BJ (cell line): ENCODE measurements at regions not wholly inside any gene's neighbourhood (a gene's known extent, or its start where the extent isn't known, plus 50 kb on each side); places are given as distances from the start of the nearest gene placed in this dataset.

ENCODE experiments used
- CTCF ChIA-PET: fragments of 350-600 bp; formaldehyde crosslinking; extraction: SDS; loops from one replicate; lab custom pipeline; 2021; ENCODE audit warnings: antibody characterized with exemption, inconsistent platforms; lab: Yijun Ruan, JAX
- POLR2A ChIA-PET: fragments of 300-600 bp; sonication (Branson Sonifier 250); formaldehyde crosslinking; extraction: SDS; loops from one replicate; lab custom pipeline; 2021; ENCODE audit warnings: antibody characterized with exemption; lab: Charles Lee
- DNase-seq: peaks from one replicate; pipeline ENCODE4 v3.0.0-alpha.2; 2011; ENCODE audit warnings: low read depth
- H3K27me3 ChIP-seq: 2 replicates; pipeline ENCODE4 v1.6.0; 2011; ENCODE audit warnings: low read length; ENCODE audit not compliant: control insufficient read depth, insufficient read depth
- H3K36me3 ChIP-seq: 2 replicates; pipeline ENCODE4 v1.5.1; 2011; ENCODE audit warnings: low read length; ENCODE audit not compliant: control insufficient read depth, insufficient read depth
- H3K4me3 ChIP-seq: 2 replicates; pipeline ENCODE4 v1.5.1; 2011; ENCODE audit warnings: low read depth, mild to moderate bottlenecking, control low read depth, low read length
- CTCF ChIP-seq: IDR thresholded peaks from 2 replicates; pipeline ENCODE4 v1.5.1; 2011; ENCODE audit warnings: low read depth, mild to moderate bottlenecking, control low read depth, inconsistent platforms, low read length, moderate library complexity; ENCODE audit not compliant: insufficient read depth

- Histone ChIP-seq H3K4me3 (no peak overlapping the region), H3K36me3 (no peaks in the 10 kb centered on the region), H3K27me3 (no peaks in the 10 kb centered on the region)
- POLR2A ChIA-PET = interaction anchor here (1.0 kb wide), 1 partner anchor 202 kb away, joined by 4 read pairs; no protein-coding TSS in a partner anchor
- CTCF ChIA-PET = interaction anchor here (0.7 to 1.6 kb wide), 8 partner anchors 9 to 290 kb away, joined by 3 to 4 read pairs (median 3); no protein-coding TSS in a partner anchor
- no peak for TF ChIP-seq CTCF
- no peak for DNase-seq
Measured at GRCh38 chr6:159461266-159461665, 231.8 kb downstream of the SOD2 start.

GRCh38 chr6:159460476-159460875 is 232.6 kb downstream of the SOD2 start:
- TF ChIP-seq CTCF = no peak
- POLR2A ChIA-PET = no interaction called here
- no peak for DNase-seq
- H3K4me3 ChIP-seq = no peak overlapping the region
- CTCF ChIA-PET = interaction anchor here (1.3 to 1.6 kb wide), 3 partner anchors 9 to 289 kb away, joined by 3 to 4 read pairs (median 4); no protein-coding TSS in a partner anchor
- no peaks in the 10 kb centered on the region for H3K27me3 ChIP-seq
- H3K36me3 ChIP-seq = no peaks in the 10 kb centered on the region

- no peaks in the 10 kb centered on the region for H3K27me3 ChIP-seq
- no peaks in the 10 kb centered on the region for H3K36me3 ChIP-seq
- ChIA-PET CTCF (interaction anchor here (0.7 kb wide), 1 partner anchor 11 kb away, joined by 3 read pairs; no protein-coding TSS in a partner anchor), POLR2A (no interaction called here)
- DNase-seq = no peak
- H3K4me3 ChIP-seq = no peak overlapping the region
- TF ChIP-seq CTCF = no peak
Measured at GRCh38 chr6:159456349-159456748, 236.7 kb downstream of the SOD2 start.

GRCh38 chr6:159455700-159456274 is 237.3 kb downstream of the SOD2 start:
- CTCF ChIA-PET = interaction anchor here (0.7 kb wide), 1 partner anchor 12 kb away, joined by 3 read pairs; no protein-coding TSS in a partner anchor
- no peak for DNase-seq

More at GRCh38 chr6:159455700-159456274, 237.3 kb downstream of the SOD2 start:
- TF ChIP-seq CTCF = no peak
- Histone ChIP-seq H3K4me3 (no peak overlapping the region), H3K36me3 (no peaks in the 10 kb centered on the region), H3K27me3 (no peaks in the 10 kb centered on the region)
- POLR2A ChIA-PET = no interaction called here
